HG02678 (cell line): ENCODE measurements at regions not wholly inside any gene's neighbourhood (a gene's known extent, or its start where the extent isn't known, plus 50 kb on each side); places are given as distances from the start of the nearest gene placed in this dataset.
"Not testable (repeated sequence)": the region's sequence is repeated elsewhere in the genome, so short reads cannot be mapped to it uniquely, and the experiment has no call there.

ENCODE experiments used
- ATAC-seq: cut with Tn5 transposase; IDR thresholded peaks from one replicate; pipeline ENCODE4 v1.9.1; 2021; ENCODE audit warnings: mild to moderate bottlenecking, moderate library complexity; ENCODE audit not compliant: unreplicated experiment

- ATAC-seq, result not testable (repeated sequence)
These were observed 188.2 kb upstream of the PLGLB2 start for GRCh38 chr2:87559735-87560134.

- not testable (repeated sequence) for ATAC-seq
These were observed 182.8 kb upstream of the PLGLB2 start for GRCh38 chr2:87565116-87565515.

GRCh38 chr2:87566531-87566930 is 181.4 kb upstream of the PLGLB2 start:
- ATAC-seq, result not testable (repeated sequence)

GRCh38 chr2:87567093-87567492 is 180.8 kb upstream of the PLGLB2 start:
- not testable (repeated sequence) for ATAC-seq

GRCh38 chr2:87567912-87568311 is 180.0 kb upstream of the PLGLB2 start:
- not testable (repeated sequence) for ATAC-seq

- not testable (repeated sequence) for ATAC-seq
These were observed 179.2 kb upstream of the PLGLB2 start for GRCh38 chr2:87568554-87569278.

- ATAC-seq, result not testable (repeated sequence)
These were observed 178.0 kb upstream of the PLGLB2 start for GRCh38 chr2:87569689-87570397.

GRCh38 chr2:87571889-87572465 is 175.9 kb upstream of the PLGLB2 start:
- ATAC-seq, result not testable (repeated sequence)

- ATAC-seq, result not testable (repeated sequence)
These were observed 175.0 kb upstream of the PLGLB2 start for GRCh38 chr2:87572906-87573305.

- not testable (repeated sequence) for ATAC-seq
These were observed 174.3 kb upstream of the PLGLB2 start for GRCh38 chr2:87573386-87574192.

GRCh38 chr2:87574193-87575119 is 173.4 kb upstream of the PLGLB2 start:
- ATAC-seq, result not testable (repeated sequence)

- not testable (repeated sequence) for ATAC-seq
These were observed 172.7 kb upstream of the PLGLB2 start for GRCh38 chr2:87575138-87575537.

GRCh38 chr2:87577358-87577757 is 170.5 kb upstream of the PLGLB2 start:
- ATAC-seq, result not testable (repeated sequence)

- ATAC-seq, result not testable (repeated sequence)
These were observed 165.7 kb upstream of the PLGLB2 start for GRCh38 chr2:87582152-87582551.

GRCh38 chr2:87582579-87582978 is 165.3 kb upstream of the PLGLB2 start:
- ATAC-seq, result not testable (repeated sequence)

- not testable (repeated sequence) for ATAC-seq
These were observed 164.5 kb upstream of the PLGLB2 start for GRCh38 chr2:87583370-87583769.

GRCh38 chr2:87583803-87584202 is 164.1 kb upstream of the PLGLB2 start:
- not testable (repeated sequence) for ATAC-seq

GRCh38 chr2:87584268-87584906 is 163.5 kb upstream of the PLGLB2 start:
- not testable (repeated sequence) for ATAC-seq

GRCh38 chr2:87587934-87588333 is 160.0 kb upstream of the PLGLB2 start:
- not testable (repeated sequence) for ATAC-seq
